Loucy (cell line): ENCODE measurements at regions not wholly inside any gene's neighbourhood (a gene's known extent, or its start where the extent isn't known, plus 50 kb on each side); places are given as distances from the start of the nearest gene placed in this dataset.

Experiments used
- H2AFZ ChIP-seq: fragments of 200-600 bp; sonication (generic); 2 replicates; pipeline ENCODE4 v1.6.0; 2016; ENCODE audit warnings: antibody characterized with exemption, mild to moderate bottlenecking, low read length, moderate library complexity
- H3F3A ChIP-seq: fragments of 200-600 bp; 2 replicates; pipeline ENCODE4 v1.6.0; 2016; ENCODE audit warnings: antibody characterized with exemption, low read depth, mild to moderate bottlenecking
- H3K27me3 ChIP-seq: fragments of 200-600 bp; sonication (generic); 2 replicates; pipeline ENCODE4 v1.6.1; 2014; ENCODE audit warnings: low read length, mild to moderate bottlenecking; ENCODE audit not compliant: insufficient read depth, poor library complexity, severe bottlenecking
- H3K36me3 ChIP-seq: fragments of 200-600 bp; sonication (generic); 2 replicates; pipeline ENCODE4 v1.6.1; 2016; ENCODE audit warnings: low read length; ENCODE audit not compliant: insufficient read depth
- H3K4me1 ChIP-seq: fragments of 200-600 bp; sonication (generic); 2 replicates; pipeline ENCODE4 v1.5.1; 2014; ENCODE audit warnings: low read length, mild to moderate bottlenecking; ENCODE audit not compliant: insufficient read depth, poor library complexity, severe bottlenecking
- H3K4me2 ChIP-seq: fragments of 200-600 bp; sonication (generic); 2 replicates; pipeline ENCODE4 v1.6.0; 2014; ENCODE audit warnings: antibody characterized with exemption, low read length, low read depth, mild to moderate bottlenecking; ENCODE audit not compliant: poor library complexity, severe bottlenecking
- H3K4me3 ChIP-seq: fragments of 200-600 bp; sonication (generic); 2 replicates; pipeline ENCODE4 v1.5.1; 2014; ENCODE audit warnings: low read length, mild to moderate bottlenecking, mixed read lengths; ENCODE audit not compliant: poor library complexity, severe bottlenecking
- H3K79me2 ChIP-seq: fragments of 200-600 bp; sonication (generic); 2 replicates; pipeline ENCODE4 v1.6.1; 2014; ENCODE audit warnings: low read length; ENCODE audit not compliant: insufficient read depth
- H3K9ac ChIP-seq: fragments of 200-600 bp; sonication (generic); 2 replicates; pipeline ENCODE4 v1.6.0; 2014; ENCODE audit warnings: mild to moderate bottlenecking, low read depth, low read length, moderate library complexity; ENCODE audit not compliant: poor library complexity, severe bottlenecking
- H3K9me2 ChIP-seq: fragments of 200-600 bp; sonication (generic); replicated peaks from 2 replicates; pipeline ENCODE4 v1.6.1; 2016; ENCODE audit warnings: low read depth, low read length, mixed read lengths
- H3K9me3 ChIP-seq: fragments of 200-600 bp; sonication (generic); 2 replicates; pipeline ENCODE4 v1.6.1; 2014; ENCODE audit warnings: mild to moderate bottlenecking, antibody characterized with exemption, low read length, low read depth; ENCODE audit not compliant: insufficient read depth
- H4K20me1 ChIP-seq: fragments of 200-600 bp; sonication (generic); 2 replicates; pipeline ENCODE4 v1.6.0; 2014; ENCODE audit warnings: antibody characterized with exemption, low read length, mild to moderate bottlenecking; ENCODE audit not compliant: insufficient read depth, poor library complexity, severe bottlenecking
- CTCF ChIP-seq: fragments of 200-600 bp; sonication (generic); conservative IDR thresholded peaks from 2 replicates; pipeline ENCODE4 v1.5.1; 2014; ENCODE audit warnings: mild to moderate bottlenecking, antibody characterized with exemption, low read length
- EZH2phosphoT487 ChIP-seq: fragments of 200-600 bp; IDR thresholded peaks from 2 replicates; pipeline ENCODE4 v1.6.1; 2018; ENCODE audit warnings: antibody characterized with exemption, mild to moderate bottlenecking, moderate library complexity, borderline replicate concordance

DNA sequence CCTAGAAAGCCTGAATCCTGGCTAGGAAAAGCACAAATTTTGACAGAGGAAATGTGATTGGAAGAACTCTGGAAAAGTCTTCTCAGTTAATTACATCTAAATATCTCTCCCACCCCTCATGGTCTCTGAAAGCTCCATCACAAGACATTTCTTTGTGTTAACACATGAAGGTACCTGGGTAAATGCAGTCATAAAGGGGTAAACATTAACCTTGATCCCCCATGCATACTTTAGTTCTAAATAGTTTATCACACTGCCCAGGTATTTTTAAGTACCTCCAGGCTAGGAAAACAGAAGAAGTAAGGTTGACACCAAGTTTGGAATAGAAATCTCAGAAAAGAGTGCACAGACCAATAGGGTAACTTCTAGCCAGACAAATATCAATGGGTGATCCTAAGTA, 334.5 kb downstream of the PIK3R1 start:
- Histone ChIP-seq H2AFZ (no peak overlapping the region), H3K4me1 (peaks cover 3% of the 10 kb centered on the region), H4K20me1 (no peaks in the 10 kb centered on the region), H3F3A (no peaks in the 10 kb centered on the region), H3K4me3 (no peak overlapping the region), H3K9ac (no peak overlapping the region), H3K9me3 (no peaks in the 10 kb centered on the region), H3K27me3 (no peaks in the 10 kb centered on the region), H3K79me2 (no peaks in the 10 kb centered on the region), H3K36me3 (no peaks in the 10 kb centered on the region), H3K4me2 (no peak overlapping the region), H3K9me2 (no peaks in the 10 kb centered on the region)
- TF ChIP-seq EZH2phosphoT487 (no peak), CTCF (no peak)

DNA sequence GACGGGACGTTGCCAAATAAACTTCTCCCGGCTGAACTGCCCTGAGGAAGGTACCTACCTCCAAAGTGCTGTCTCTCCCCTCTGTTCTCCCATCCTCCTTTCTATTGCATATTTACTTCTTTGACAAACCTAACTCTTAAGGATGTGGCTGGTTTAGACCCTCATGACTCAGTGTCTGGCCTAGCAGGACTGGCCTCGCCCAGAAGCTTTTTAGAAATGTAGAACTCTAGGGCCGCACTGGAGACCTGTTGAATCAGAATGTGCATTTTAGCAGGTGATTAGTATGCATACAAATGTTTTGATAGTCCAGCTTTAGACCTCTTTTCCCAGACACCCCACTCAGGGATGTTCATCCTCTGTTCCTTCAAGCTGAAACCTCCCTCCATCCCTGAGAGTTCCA, 335.9 kb downstream of the PIK3R1 start:
- H3K9me2 ChIP-seq: no peaks in the 10 kb centered on the region
- no peak overlapping the region for H3K4me3 ChIP-seq
- no peak overlapping the region for H3K4me2 ChIP-seq
- no peaks in the 10 kb centered on the region for H3K79me2 ChIP-seq
- H3F3A ChIP-seq: no peaks in the 10 kb centered on the region
- H3K27me3 ChIP-seq: no peaks in the 10 kb centered on the region
- no peaks in the 10 kb centered on the region for H3K4me1 ChIP-seq
- TF ChIP-seq CTCF (no peak), EZH2phosphoT487 (no peak)
- H3K9me3 ChIP-seq: no peaks in the 10 kb centered on the region
- H3K9ac ChIP-seq: no peak overlapping the region
- H3K36me3 ChIP-seq: no peaks in the 10 kb centered on the region
- H4K20me1 ChIP-seq: no peaks in the 10 kb centered on the region
- no peak overlapping the region for H2AFZ ChIP-seq

- no peak overlapping the region for H3K4me3 ChIP-seq
- H3K4me1 ChIP-seq: no peaks in the 10 kb centered on the region
- no peaks in the 10 kb centered on the region for H3F3A ChIP-seq
- H3K27me3 ChIP-seq: no peaks in the 10 kb centered on the region
- no peak for TF ChIP-seq CTCF
- TF ChIP-seq EZH2phosphoT487: no peak
- no peaks in the 10 kb centered on the region for H3K79me2 ChIP-seq
- no peaks in the 10 kb centered on the region for H4K20me1 ChIP-seq
- no peaks in the 10 kb centered on the region for H3K9me3 ChIP-seq
- no peaks in the 10 kb centered on the region for H3K36me3 ChIP-seq
- no peak overlapping the region for H3K4me2 ChIP-seq
- no peak overlapping the region for H2AFZ ChIP-seq
- no peaks in the 10 kb centered on the region for H3K9me2 ChIP-seq
- no peak overlapping the region for H3K9ac ChIP-seq
These were observed 339.2 kb downstream of the PIK3R1 start for GRCh38 chr5:68554571-68555279.
